Peyer's patch (tissue), 4 donors: ENCODE measurements at regions not wholly inside any gene's neighbourhood (a gene's known extent, or its start where the extent isn't known, plus 50 kb on each side); places are given as distances from the start of the nearest gene placed in this dataset.

ENCODE experiments used
- DNase-seq, 3 donors: peaks; one replicate each; pipeline ENCODE4 v3.0.0-alpha.2; 2017 to 2019
- H3K27ac ChIP-seq, 4 donors: fragments of 200-600 bp; sonication (generic); one replicate each; pipeline ENCODE4 v1.5.1; 2016 to 2019
- H3K27me3 ChIP-seq, 2 donors: fragments of 200-600 bp; sonication (generic); one replicate each; pipeline ENCODE4 v1.5.1; 2019
- H3K36me3 ChIP-seq, 3 donors: fragments of 200-600 bp; sonication (generic); one replicate each; pipeline ENCODE4 v1.5.1; 2016 to 2019
- H3K4me1 ChIP-seq, 4 donors: fragments of 200-600 bp; sonication (generic); one replicate each; pipeline ENCODE4 v1.5.1; 2016 to 2019
- H3K4me3 ChIP-seq, 4 donors: fragments of 200-600 bp; sonication (generic); 1 replicate in 3 of 4; 2 replicates in 1 of 4; pipeline ENCODE4 v1.5.1; 2016 to 2019; ENCODE audit warnings: mild to moderate bottlenecking in 1 of 4
- H3K9me3 ChIP-seq, 4 donors: fragments of 200-600 bp; sonication (generic); one replicate each; pipeline ENCODE4 v1.5.1; 2016 to 2019; ENCODE audit warnings: mild to moderate bottlenecking in 1 of 4
- POLR2A ChIP-seq, 2 donors: fragments of 450-650 bp; IDR thresholded peaks; one replicate each; pipeline ENCODE4 v1.5.1; 2017; ENCODE audit warnings: antibody characterized with exemption in 2 of 2, mild to moderate bottlenecking in 2 of 2, moderate library complexity in 2 of 2
- TF ChIP-seq, protein P1 (sequence below), 6 experiments: fragments of 450-650 bp in 4 of 6; fragments of 200-600 bp in 2 of 6; sonication (generic) in 1 of 6; IDR thresholded peaks; one replicate each; pipeline ENCODE4 v1.5.1; 2017 to 2019; ENCODE audit warnings: antibody characterized with exemption in 6 of 6, mild to moderate bottlenecking in 3 of 6, moderate library complexity in 1 of 6

DNA sequence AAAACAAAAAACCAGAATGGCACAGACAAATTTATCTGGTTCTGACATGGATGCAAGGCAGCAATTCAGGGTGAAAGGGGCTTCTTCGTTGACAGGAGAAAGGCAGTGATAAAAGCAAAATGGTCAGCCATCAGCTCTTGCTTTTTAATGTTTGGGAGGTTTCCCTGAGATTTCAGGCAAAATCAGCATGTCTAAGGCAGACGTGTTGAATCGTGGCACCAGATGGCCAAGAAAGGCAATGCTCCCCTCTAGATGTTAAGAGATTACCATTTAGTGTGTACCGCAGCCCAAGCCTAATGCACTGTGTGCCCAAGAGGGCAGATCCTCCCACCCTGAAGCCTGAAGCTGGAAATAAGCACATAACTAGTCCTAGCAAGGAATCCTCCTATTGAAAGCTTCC, 88.8 kb upstream of the GALNT18 start:
- DNase-seq, result no peak
- Histone ChIP-seq H3K27me3 (no peaks in the 10 kb centered on the region), H3K36me3 (no peaks in the 10 kb centered on the region), H3K4me3 (no peak overlapping the region), H3K27ac (no peak overlapping the region), H3K9me3 (no peaks in the 10 kb centered on the region), H3K4me1 (no peaks in the 10 kb centered on the region)
- TF ChIP-seq POLR2A (IDR thresholded peaks at IDR 0.05), result no peak
- TF ChIP-seq, protein P1, sequence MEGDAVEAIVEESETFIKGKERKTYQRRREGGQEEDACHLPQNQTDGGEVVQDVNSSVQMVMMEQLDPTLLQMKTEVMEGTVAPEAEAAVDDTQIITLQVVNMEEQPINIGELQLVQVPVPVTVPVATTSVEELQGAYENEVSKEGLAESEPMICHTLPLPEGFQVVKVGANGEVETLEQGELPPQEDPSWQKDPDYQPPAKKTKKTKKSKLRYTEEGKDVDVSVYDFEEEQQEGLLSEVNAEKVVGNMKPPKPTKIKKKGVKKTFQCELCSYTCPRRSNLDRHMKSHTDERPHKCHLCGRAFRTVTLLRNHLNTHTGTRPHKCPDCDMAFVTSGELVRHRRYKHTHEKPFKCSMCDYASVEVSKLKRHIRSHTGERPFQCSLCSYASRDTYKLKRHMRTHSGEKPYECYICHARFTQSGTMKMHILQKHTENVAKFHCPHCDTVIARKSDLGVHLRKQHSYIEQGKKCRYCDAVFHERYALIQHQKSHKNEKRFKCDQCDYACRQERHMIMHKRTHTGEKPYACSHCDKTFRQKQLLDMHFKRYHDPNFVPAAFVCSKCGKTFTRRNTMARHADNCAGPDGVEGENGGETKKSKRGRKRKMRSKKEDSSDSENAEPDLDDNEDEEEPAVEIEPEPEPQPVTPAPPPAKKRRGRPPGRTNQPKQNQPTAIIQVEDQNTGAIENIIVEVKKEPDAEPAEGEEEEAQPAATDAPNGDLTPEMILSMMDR (IDR thresholded peaks at IDR 0.05), result no peak

DNA sequence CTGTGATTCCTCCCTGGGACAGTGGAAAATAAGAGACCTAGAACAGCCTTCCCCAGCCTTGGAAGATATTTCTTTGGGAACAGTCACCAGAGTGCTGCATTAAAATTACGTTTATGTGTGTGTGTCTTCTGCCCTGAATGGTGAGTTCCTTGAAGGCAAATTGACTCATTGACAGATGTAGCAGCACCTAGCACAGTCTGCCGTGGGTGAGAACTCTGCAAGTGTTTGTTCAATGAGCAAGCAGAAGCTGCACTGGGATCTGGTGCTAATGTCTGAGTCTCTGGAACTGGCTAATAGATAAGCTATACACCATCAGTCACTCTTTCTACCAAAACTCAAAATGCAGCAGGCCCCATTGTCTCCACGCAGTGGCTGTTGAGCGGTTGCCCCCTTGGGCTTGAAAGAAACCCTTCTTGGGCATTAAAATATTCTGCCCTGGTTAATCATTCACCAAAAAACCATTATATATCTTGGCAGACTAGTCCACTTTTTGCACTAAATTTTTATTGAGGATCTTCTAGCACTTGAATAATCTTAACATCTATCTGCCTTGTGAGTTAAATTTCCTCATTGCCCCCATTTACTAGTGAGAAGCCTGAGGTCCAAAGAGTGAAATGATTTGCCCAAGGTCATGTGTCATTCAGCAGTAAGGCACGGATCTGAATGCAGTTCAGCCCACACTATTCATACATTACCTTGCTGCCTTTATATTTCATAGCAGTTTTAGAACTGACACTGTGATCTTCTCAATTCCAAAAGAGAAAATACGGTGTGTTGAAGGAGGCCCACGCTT, 87.8 kb upstream of the GALNT18 start:
- Histone ChIP-seq H3K4me1 (no peaks in the 10 kb centered on the region), H3K36me3 (no peaks in the 10 kb centered on the region), H3K4me3 (no peak overlapping the region), H3K27ac (no peak overlapping the region), H3K27me3 (no peaks in the 10 kb centered on the region), H3K9me3 (no peaks in the 10 kb centered on the region)
- TF ChIP-seq POLR2A (IDR thresholded peaks at IDR 0.05), result no peak
- TF ChIP-seq, protein P1 (IDR thresholded peaks at IDR 0.05), result no peak
- DNase-seq, result no peak

DNA sequence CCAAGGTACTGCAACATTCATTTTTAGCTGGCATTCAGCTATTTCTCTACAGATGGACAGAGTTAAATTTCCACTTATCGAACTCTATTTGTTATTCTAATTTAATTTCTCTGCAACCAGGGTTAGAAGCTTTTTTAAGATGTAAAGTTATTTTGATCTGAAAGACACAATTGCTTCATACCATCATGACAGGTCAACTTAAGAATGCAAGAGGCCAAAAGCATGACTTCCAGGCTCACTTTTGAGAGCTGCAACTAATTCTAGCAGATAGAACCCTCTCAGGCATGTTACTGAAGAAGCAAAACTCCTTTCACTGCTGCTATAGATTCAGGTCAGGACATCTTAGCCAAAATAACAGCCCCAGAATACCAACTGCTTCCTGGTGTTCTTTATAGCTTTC, 86.5 kb upstream of the GALNT18 start:
- DNase-seq, result no peak
- no peaks in the 10 kb centered on the region for H3K27me3 ChIP-seq
- H3K9me3 ChIP-seq, result no peaks in the 10 kb centered on the region
- TF ChIP-seq, protein P1 (IDR thresholded peaks at IDR 0.05), result no peak
- TF ChIP-seq POLR2A (IDR thresholded peaks at IDR 0.05), result no peak
- no peak overlapping the region for H3K4me3 ChIP-seq
- H3K36me3 ChIP-seq, result no peaks in the 10 kb centered on the region
- no peaks in the 10 kb centered on the region for H3K4me1 ChIP-seq
- no peak overlapping the region for H3K27ac ChIP-seq

DNA sequence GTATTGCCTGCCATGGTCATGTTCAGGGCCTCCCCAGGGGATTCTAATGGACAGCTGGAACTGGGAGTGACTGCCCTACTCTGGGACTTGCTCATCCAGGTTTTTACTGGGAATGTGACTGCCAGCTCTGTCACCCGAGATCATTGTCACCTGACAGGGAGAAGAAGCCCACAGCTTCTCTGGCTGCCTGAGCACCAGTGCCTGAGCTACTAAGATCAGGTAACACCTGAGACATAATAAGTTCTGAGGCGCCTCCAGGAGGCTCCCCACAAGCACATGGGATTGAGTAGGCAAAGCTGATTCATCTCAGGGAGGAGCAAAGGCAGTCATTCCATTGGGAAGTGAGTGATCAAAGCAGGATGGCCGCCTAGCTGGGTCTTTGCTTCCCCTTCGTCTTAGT, 84.2 kb upstream of the GALNT18 start:
- no peak for TF ChIP-seq POLR2A (IDR thresholded peaks at IDR 0.05)
- TF ChIP-seq, protein P1 (IDR thresholded peaks at IDR 0.05), result no peak
- Histone ChIP-seq H3K4me3 (no peak overlapping the region), H3K4me1 (no peaks in the 10 kb centered on the region), H3K27me3 (no peaks in the 10 kb centered on the region), H3K27ac (no peak overlapping the region), H3K9me3 (no peaks in the 10 kb centered on the region), H3K36me3 (no peaks in the 10 kb centered on the region)
- no peak for DNase-seq

DNA sequence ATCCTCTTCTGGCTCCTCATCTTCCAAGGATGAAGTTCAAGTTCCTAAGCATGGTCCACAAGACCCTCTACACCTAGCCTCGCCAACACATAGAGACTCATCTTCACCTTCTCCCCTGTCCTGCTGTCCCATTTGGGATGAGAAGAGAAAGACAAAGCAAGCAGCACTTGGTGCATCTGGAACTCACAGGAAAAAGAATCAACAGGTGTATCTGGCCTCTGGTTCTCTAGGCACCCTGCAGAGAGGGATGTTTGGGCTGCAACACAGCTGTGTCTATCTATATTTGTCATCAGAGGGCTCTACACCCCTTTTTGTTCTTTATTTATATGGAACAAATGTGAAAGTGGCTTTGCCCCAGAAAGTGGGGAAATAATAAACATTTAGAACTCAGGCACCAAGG, 82.1 kb upstream of the GALNT18 start:
- Histone ChIP-seq H3K36me3 (no peaks in the 10 kb centered on the region), H3K4me1 (no peaks in the 10 kb centered on the region), H3K9me3 (no peaks in the 10 kb centered on the region), H3K27ac (no peak overlapping the region), H3K27me3 (no peaks in the 10 kb centered on the region), H3K4me3 (no peak overlapping the region)
- TF ChIP-seq, protein P1 (IDR thresholded peaks at IDR 0.05), result no peak
- TF ChIP-seq POLR2A (IDR thresholded peaks at IDR 0.05), result no peak
- no peak for DNase-seq
